GM19240 (cell line): ENCODE measurements at regions not wholly inside any gene's neighbourhood (a gene's known extent, or its start where the extent isn't known, plus 50 kb on each side); places are given as distances from the start of the nearest gene placed in this dataset.
"Not testable (repeated sequence)": the region's sequence is repeated elsewhere in the genome, so short reads cannot be mapped to it uniquely, and the experiment has no call there.

Source experiments
- DNase-seq: peaks from one replicate; pipeline ENCODE4 v3.0.0; 2011; ENCODE audit warnings: low spot score; ENCODE audit not compliant: insufficient read length

DNA sequence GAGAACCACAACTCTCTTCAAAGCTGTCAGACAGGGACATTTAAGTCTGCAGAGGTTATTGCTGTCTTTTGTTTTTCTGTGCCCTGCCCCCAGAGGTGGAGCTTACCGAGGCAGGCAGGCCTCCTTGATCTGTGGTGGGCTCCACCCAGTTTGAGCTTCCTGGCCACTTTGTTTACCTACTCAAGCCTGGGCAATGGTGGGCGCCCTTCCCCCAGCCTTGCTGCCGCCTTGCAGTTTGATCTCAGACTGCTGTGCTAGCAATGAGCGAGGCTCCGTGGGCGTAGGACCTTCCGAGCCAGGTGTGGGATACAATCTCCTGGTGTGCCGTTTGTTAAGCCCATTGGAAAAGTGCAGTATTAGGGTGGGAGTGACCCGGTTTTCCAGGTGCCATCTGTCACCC lies 822.1 kb downstream of the KCNMA1 start:
- DNase-seq, result not testable (repeated sequence)

- DNase-seq, result no peak
Observed at GRCh38 chr10:76811430-76811829, 826.2 kb downstream of the KCNMA1 start.

GRCh38 chr10:76788452-76788811 lies 849.2 kb downstream of the KCNMA1 start:
- DNase-seq, result no peak

DNA sequence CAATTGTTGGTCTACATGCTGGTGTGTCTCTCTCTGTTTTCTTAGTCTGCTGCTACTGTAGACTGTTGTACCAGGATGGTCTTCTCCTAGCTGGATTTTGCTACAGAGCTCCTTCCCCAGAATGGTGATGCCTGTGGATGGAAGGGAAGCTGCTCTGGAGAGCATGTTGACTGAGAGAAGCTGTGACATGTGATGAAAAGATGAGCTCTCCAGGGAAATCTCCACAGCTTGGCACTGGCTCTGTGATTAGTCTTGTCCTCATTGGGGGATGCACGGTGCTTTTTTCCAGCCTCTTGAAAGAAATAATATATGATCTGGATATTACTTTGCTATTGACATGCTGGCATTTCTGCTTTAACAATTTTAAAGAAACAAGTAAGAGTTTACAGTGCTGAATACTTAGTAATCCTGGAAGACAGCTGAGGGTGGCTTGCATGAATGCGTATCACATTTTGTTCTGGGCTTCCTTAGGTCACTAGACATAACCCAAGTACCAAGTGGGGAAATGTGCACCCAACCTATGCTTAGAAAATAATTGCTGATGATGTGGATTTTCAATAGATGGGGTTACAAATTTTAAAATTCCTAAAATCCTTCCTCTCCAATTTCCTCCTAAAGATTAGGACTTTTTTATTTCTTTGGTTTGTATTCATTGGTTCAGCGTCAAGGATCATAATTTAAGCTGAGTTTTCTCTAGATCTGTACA lies 849.7 kb downstream of the KCNMA1 start:
- DNase-seq, result no peak

GRCh38 chr10:76786504-76787072 lies 851.0 kb downstream of the KCNMA1 start:
- DNase-seq, result no peak

DNA sequence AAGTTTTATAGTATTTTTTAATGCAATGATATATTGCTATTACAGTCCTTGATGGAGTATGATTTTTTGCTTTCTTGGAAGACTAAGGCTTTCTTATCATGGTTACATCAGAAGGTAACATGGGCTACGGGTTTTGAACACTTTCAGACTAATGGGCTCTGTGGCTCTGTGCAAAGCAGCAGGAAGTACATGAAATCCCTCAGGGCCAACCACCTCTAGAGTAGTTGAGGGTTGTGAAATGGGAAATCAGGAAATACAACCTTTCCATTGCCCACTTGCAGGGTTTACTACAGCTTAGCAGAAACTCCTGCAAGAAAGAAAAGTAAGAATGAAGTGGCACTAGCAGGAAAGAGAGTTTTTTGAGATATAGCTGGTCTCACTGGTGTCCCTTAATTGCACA lies 853.5 kb downstream of the KCNMA1 start:
- no peak for DNase-seq

GRCh38 chr10:76779796-76780301 lies 857.8 kb downstream of the KCNMA1 start:
- DNase-seq, result no peak

- no peak for DNase-seq
Observed at GRCh38 chr10:76778914-76779795, 858.5 kb downstream of the KCNMA1 start.

GRCh38 chr10:76774987-76775603 lies 862.5 kb downstream of the KCNMA1 start:
- DNase-seq, result no peak

DNA sequence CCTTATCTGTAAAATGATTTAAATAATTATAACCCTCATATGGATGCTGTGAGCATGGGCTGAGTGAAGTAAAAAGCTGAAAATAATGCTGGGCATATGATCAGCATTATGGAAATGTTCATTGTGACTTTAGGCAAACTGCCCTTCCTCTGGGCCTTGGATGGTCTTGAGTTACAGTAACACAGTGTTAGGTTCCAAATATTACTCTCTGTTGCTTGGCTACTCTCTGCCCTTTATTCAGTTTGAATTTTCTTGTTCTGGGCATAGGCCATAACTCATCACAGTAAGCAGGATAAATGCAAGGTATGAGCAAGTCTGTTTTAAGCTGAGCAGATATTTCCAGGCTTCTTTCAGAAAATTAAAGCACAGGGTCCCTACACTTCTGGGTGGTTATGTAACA lies 868.0 kb downstream of the KCNMA1 start:
- DNase-seq, result no peak

DNA sequence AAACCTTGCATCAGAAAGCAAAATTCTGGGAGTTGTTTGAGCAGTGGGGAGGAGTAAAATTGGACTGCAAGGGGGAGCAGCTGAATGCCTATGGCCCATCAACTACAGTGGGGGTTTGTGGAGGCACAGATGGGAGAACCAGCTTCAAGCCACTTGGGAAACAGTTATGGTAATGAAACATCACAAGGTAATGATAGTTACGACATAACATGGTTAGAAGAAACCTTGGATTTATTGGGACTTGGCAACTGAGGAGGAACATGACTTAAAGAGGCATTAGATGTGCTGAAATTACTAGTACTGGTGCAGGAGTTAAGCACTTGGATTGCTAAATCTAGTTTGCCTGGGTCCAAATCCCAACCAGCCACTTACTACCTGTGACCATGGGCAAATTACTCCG lies 868.4 kb downstream of the KCNMA1 start:
- no peak for DNase-seq

DNA sequence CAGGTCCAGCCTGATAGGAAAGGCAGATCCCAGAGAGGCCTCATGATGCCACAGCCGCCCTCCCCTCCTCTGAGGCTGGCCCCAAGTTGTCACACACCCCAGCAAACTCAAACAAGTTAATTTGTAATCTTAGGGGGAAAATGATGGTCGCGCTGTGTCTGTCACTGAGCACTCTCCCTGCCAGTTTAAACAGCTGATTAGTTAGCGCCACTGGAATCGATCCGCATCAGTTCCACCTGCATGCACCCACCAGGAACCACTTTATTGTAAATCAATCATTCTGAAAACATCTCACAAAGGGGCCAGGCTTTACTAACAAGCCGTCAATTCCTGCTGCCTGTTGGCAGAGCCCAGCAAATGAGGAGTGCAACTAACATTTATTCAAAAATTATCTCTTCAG lies 870.9 kb downstream of the KCNMA1 start:
- no peak for DNase-seq

DNA sequence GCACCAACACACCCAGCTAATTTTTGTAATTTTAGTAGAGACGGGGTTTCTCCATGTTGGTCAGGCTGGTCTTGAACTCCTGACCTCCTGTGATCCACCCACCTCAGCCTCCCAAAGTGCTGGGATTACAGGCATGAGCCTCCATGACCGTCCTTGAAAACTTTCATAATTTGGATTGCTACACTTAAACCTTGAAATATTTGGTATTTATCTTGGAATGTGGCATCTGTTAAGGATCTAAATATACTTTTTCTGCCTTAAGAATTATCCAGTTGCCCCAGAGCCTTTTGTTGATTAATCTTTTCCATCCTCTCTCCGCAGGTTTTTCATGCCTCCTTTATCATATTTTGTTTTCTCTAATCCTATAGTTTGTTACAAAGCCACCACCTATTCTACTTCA lies 872.7 kb downstream of the KCNMA1 start:
- not testable (repeated sequence) for DNase-seq

- no peak for DNase-seq
Observed at GRCh38 chr10:76764177-76764576, 873.4 kb downstream of the KCNMA1 start.

GRCh38 chr10:76763376-76763775 lies 874.2 kb downstream of the KCNMA1 start:
- DNase-seq, result no peak

DNA sequence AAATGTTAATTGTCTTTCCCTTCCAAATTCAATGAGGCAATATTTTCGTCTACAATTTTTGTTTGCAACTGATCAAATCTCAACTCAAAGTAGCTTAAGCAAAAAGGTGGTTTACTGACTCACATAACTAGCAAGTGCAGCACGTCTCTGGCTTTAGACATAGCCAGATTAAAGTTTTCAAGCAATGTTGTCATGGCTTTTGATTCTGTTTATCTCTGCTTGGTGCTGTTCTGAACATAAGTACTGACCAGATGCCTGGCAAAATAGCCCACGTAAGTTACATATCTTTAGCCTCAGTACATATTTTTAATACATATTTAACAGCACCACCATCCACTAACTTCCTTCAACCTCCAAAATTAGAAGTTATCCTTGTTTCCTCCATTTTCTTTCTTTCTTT lies 877.9 kb downstream of the KCNMA1 start:
- DNase-seq, result no peak

- DNase-seq, result no peak
Observed at GRCh38 chr10:76743169-76743568, 894.4 kb downstream of the KCNMA1 start.

- DNase-seq, result no peak
Observed at GRCh38 chr10:76740514-76740913, 897.1 kb downstream of the KCNMA1 start.

DNA sequence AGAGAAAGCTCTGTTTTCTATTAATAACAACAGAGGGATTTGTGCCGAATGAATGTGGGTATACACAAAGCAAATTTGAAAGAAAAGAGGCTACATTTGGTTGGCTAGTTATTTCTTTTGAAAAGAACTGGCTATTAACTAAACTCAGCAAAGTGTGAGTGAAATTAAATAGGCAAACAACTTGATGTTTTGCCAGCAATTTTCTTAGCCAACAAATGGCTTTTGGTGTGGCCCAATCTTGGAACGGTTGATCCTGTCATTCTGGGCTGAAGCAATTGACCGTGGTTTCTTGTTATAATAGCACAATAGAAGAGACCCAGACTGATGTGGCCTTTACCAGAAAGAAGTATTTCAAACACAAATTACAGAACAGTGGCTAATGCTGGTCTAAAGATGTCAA lies 898.6 kb downstream of the KCNMA1 start:
- no peak for DNase-seq

DNA sequence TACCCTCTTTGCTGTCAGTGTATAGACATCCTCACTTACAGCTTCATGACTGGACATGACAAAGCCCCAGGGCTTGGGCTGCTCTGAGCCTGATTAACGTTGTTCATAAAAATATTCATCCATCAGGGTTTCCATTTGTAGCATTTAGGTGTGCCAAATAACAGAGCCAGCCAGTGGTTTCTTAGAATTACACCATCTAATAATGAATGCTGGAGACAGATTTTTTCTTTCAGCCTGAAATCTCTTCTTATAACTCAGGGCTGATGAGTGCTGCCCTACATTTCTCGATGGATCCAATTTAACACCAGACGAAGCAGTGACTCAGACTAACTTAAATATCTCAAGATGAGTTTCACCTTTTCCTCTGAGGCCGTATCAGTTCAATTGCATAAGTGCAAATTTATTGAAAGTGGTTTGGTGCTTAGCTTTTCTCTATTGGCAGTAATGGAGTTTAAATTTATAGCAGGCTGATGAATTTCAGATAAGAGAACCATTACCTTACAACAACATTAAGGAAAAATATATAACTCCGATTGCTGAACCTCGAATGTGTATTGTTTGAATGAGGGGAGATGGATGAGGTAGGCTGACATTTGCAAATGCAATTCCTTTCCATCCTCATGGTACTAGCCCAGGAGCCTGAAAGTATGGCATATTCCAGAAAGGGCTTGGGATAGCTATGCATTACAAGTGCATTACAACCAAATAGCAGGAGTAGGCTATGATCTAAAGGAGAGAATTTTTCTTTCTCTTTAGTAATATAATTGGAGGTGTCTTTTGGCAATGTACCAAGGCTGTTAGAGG lies 900.6 kb downstream of the KCNMA1 start:
- DNase-seq, result no peak

DNA sequence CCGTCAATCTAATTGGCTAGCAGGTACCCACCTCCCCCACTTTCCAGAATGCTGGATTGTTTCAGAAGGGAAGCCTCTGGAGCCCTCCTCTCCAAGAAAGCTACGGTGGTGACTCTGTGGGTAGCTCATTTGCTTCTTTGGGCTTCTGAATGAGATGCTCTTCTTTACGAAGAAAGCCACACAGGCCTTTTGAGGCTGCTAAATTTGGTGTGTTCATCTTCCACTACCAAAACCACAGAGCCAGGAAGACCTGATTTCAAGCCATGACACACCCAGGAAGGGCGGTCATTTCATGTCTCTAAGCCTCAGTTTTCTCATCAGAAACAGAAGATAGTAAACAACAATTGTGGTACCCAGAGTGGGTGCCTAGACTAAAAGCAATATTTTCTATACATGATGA lies 901.2 kb downstream of the KCNMA1 start:
- no peak for DNase-seq
